Limb (tissue), 2 donors: ENCODE measurements at regions not wholly inside any gene's neighbourhood (a gene's known extent, or its start where the extent isn't known, plus 50 kb on each side); places are given as distances from the start of the nearest gene placed in this dataset.
"Not testable (repeated sequence)": the region's sequence is repeated elsewhere in the genome, so short reads cannot be mapped to it uniquely, and the experiment has no call there.

ENCODE experiments used
- DNase-seq, 2 donors: peaks; one replicate each; pipeline ENCODE4 v3.0.0-alpha.2; 2016; ENCODE audit errors: extremely low spot score in 2 of 2

DNA sequence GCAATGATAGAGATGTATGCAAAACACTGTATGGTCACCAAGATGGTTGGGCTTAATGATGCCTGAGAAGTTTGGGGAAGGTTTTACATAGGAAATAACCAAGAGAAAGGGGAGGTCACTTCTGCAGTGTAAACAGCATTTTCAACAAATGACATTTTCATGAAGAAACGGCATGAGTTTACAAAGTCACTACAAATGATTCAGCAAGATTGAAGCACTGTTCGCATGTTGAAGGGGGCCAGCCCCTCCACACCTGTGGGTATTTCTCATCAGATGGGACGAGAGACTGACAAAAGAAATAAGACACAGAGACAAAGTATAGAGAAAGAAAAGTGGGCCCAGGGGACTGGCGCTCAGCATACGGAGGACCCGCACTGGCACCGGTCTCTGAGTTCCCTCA, 234.1 kb upstream of the POGK start:
- no peak for DNase-seq

DNA sequence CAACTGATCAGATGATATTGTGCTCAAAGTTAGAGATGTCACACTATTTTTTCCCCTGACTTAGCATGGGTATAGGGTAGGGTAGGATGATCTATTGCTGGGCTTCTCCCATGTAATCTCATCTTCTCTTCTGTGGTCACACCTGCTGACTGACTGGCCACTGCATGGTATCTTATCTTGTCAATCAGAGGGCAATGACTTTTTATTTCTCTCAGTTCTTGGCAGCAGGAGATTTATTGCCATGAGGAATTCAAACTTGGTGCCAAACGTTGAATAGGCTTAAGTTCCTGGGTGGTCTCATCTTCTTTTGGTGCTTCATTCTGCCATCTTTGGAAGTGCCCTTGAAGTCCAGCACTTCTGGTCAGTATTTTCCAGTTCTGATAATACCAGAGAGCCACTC, 226.4 kb upstream of the POGK start:
- DNase-seq = no peak

- DNase-seq = no peak
Measured at GRCh38 chr1:166616206-166616605, 223.1 kb upstream of the POGK start.

GRCh38 chr1:166626711-166627110, 212.6 kb upstream of the POGK start:
- no peak for DNase-seq

DNA sequence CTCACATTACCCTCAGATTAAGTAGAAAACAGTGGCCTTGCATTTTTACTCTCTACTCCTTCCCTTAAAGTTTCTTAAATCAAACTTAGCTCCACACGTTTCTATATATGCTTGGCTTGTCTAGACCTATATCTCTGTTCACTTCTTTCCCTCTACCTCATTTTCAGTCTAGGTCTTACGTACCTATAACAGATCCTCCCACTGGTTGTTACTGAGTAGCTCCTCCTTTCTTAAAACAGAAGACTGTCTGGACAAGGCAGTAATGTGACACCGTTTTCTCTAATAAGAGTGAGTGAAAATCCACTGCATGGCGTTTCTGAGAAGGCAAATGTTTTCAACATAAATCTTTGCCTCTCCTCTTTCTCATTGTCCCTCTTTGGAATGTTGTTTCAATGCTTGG, 211.7 kb upstream of the POGK start:
- no peak for DNase-seq

- DNase-seq = no peak
Measured at GRCh38 chr1:166628259-166628658, 211.0 kb upstream of the POGK start.

DNA sequence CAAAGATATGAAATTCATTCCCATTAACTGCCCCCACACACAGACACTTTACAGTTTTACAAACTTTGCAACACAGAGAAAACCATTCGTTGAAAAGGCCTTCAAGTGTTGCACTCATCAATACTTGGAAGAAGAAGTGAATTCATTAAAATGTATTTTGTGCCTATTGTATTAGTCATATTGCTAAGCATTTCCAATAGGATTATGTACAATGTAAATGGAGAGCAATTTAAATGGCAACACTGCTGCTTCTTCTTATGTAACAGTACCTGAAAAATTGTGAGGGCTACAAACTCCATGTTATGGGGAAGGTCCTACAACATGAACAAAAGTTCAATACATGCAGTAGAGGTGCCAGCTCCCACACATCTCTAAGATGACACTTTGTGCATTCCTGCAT, 209.3 kb upstream of the POGK start:
- DNase-seq = no peak

DNA sequence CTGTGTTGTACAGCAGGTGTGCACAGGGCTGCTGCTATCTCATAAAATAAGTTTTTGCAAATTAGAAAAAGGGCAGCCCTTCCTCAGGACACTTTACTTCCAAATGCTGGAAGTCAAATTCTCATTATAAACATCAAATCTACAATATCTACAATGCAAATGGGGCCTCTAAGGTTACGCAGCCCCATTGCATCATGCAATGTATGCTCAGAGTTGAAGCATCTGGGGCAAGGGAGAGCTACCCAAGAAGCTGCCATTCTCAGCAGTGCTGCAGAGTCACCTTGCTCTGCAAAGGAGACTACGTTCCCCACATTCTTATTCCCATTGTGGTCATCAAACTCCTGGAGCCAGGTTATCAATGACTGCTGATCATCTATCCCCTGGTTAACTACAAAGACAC, 208.9 kb upstream of the POGK start:
- DNase-seq = no peak

DNA sequence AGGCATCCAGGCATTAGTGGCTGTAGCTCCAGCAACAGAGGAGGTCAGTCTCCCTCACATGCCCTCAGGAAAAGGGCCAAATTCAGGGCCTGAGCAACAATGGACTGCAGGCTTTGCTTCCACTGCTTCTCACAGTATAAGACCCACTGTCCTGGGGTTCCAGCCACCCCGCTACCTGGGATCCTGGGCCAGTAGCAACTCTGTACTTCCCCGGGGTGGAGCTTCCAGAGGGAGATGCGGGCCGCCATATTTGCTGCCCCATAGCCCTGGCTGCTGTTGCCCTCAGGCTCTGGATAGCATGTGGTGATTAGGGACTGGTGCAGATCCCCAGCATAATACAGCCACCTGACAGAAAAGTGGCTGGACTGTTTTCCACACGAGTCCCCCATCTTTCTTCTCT, 201.1 kb upstream of the POGK start:
- DNase-seq = no peak

DNA sequence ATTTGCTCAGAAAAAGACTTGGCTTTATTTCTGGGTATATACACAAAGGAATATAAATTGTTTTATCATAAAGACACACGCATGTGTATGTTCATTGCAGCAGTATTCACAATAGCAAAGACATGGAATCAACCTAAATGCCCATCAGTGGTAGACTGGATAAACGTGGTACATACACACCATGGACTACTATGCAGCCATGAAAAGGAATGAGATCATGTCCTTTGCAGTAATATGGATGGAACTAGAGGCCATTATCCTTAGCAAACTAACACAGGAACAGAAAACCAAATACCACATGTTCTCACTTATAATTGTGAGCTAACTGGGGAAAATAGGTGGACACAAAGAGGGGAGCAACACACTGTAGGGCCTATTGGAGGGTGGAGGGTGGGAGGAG, 182.0 kb upstream of the POGK start:
- not testable (repeated sequence) for DNase-seq

- not testable (repeated sequence) for DNase-seq
Measured at GRCh38 chr1:166666790-166667189, 172.5 kb upstream of the POGK start.

DNA sequence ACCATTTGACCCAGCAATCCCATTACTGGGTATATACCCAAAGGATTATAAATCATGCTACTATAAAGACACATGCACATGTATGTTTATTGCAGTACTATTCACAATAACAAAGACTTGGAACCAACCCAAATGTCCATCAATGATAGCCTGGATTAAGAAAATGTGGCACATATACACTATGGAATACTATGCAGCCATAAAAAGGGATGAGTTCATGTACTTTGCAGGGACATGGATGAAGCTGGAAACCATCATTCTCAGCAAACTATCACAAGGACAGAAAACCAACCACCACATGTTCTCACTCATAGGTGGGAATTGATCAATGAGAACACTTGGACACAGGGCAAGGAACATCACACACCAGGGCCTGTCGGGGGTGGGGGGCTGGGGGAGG, 171.7 kb upstream of the POGK start:
- DNase-seq = not testable (repeated sequence)

- no peak for DNase-seq
Measured at GRCh38 chr1:166671627-166672026, 167.6 kb upstream of the POGK start.

DNA sequence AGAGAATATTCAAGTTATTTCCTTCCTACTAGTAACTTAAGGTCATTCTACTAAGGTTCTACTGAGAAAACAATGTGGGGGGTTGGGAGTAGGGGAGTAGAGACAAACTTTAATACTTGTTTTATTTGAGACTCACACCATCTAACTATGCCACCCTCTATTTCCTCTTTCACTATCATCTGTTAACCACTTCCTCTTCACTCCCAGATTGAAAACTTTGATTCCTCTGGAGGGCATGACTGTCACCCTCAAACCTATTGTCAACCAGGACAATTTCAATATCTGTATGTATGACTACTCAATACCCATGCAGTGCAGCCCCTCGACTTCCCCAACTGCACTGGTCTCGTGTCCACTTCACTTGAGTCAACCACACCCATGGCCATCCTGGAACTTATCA, 165.6 kb upstream of the POGK start:
- no peak for DNase-seq

DNA sequence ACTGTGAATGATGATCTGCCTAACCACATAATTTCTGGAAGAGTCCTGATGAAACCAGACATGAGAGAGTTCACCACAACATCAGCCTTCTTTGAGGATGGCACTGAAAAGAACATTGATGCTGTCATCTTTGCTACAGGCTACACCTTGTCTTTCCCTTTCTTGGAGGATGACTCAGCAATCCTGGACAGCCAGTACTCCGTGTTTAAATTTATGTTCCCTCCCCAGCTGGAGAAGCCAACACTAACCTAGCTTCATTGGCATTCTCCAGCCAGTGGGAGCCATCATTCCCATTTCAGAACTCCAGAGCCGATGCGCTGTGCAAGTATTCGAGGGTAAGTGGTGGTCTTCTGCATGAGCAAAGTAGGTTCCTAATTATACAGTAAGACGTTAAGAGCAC, 164.1 kb upstream of the POGK start:
- DNase-seq = no peak

DNA sequence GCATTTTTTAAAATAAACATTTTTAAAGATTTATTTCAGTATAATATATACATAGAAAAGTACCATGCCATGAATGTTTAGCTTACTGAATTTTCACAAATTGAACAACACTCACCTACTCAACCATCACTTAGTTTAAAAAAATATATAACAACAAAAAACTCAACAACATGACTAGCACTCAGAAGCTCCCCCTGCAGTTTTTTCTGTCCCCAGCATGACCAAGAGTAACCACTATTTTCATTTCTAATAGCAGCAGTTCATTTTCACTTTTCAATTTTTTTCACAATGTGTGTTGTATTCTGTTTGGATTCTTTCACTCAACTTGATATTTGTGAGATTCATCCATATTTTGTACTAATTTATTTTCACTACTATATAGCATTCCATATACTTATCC, 162.3 kb upstream of the POGK start:
- DNase-seq = no peak

DNA sequence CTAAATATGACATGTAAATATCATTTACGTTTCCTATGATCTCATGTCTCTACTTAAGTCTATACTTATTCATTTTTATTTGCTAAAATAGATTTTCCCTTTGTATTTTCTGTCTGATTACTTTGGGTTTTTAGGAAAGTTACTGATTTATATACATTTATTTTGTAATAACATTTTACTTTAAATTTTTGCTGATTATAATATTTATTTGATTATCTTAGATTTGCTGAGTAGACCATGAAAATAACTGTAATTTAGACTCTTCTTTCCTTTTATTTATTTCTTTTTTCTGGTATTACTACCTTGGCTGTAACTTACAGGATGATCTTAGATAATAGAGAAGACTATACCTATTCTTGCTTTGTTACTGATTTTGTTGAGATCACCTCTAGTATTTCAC, 159.9 kb upstream of the POGK start:
- DNase-seq = no peak

- DNase-seq = no peak
Measured at GRCh38 chr1:166682588-166682987, 156.7 kb upstream of the POGK start.

DNA sequence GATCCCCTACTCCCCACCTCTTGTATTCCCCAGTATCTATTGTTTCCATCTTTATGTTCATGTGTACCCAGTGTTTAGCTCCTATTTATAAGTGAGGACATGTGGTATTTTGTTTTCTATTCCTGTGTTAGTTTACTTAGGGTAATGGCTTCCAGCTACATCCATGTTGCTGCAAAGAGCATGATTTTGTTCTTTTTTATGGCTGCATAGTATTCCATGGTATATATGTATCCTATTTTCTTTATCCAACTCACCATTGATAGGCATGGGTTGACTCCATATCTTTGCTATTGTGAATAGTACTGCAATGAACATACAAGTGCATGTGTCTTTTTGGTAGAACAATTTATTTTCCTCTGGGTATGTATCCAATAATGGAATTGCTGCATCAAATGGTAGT, 154.6 kb upstream of the POGK start:
- DNase-seq = not testable (repeated sequence)

DNA sequence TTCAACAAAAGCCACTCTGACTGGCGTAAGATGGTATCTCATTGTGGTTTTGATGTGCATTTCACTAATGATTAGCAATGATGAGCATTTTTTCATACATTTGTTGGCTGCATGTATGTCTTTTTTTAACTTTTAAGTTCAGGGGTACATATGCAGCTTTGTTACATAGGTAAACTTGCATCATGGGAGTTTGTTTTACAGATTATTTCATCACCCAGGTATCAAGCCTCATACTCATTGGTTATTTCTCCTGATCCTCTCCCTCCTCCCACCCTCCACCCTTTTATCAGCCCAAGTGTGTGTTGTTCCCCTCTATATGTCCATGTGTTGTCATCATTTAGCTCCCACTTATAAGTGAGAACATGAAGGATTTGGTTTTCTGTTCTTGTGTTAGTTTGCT, 154.1 kb upstream of the POGK start:
- no peak for DNase-seq

- not testable (repeated sequence) for DNase-seq
Measured at GRCh38 chr1:166685891-166686290, 153.4 kb upstream of the POGK start.

GRCh38 chr1:166690596-166690995, 148.7 kb upstream of the POGK start:
- not testable (repeated sequence) for DNase-seq

GRCh38 chr1:166691476-166691875, 147.8 kb upstream of the POGK start:
- DNase-seq = no peak

- no peak for DNase-seq
Measured at GRCh38 chr1:166692346-166692745, 146.9 kb upstream of the POGK start.

- DNase-seq = no peak
Measured at GRCh38 chr1:166693158-166693557, 146.1 kb upstream of the POGK start.
